Left lung (tissue), 4 donors: ENCODE measurements at regions not wholly inside any gene's neighbourhood (a gene's known extent, or its start where the extent isn't known, plus 50 kb on each side); places are given as distances from the start of the nearest gene placed in this dataset.
A peak's percentile ranks its signal among the peaks of the same experiment; 100 is the strongest.

Experiments used
- ATAC-seq: fragments of 200-7000 bp; cut with Tn5 transposase; one replicate; pipeline ENCODE4 v1.9.1; 2020; ENCODE audit warnings: moderate library complexity
- DNase-seq, 4 donors: peaks; one replicate each; pipeline ENCODE4 v3.0.0-alpha.2; 2013 to 2020
- H3K27ac ChIP-seq, 2 donors: fragments of 200-600 bp; sonication (generic) in 1 of 2; one replicate each; pipeline versions ENCODE4 v1.5.0 to v1.8.0; 2020 to 2021
- H3K27me3 ChIP-seq, 2 donors: fragments of 200-600 bp; sonication (generic) in 1 of 2; one replicate each; pipeline versions ENCODE4 v1.5.0 to v1.8.0; 2020 to 2021
- H3K36me3 ChIP-seq, 2 donors: fragments of 200-600 bp; sonication (generic) in 1 of 2; one replicate each; pipeline versions ENCODE4 v1.5.0 to v1.8.0; 2020 to 2021
- H3K4me1 ChIP-seq, 2 donors: fragments of 200-600 bp; one replicate each; pipeline ENCODE4 v1.8.0; 2021
- H3K4me3 ChIP-seq, 2 donors: fragments of 200-600 bp; sonication (generic) in 1 of 2; one replicate each; pipeline versions ENCODE4 v1.5.0 to v1.8.0; 2020 to 2021; ENCODE audit warnings: mild to moderate bottlenecking in 1 of 2
- H3K9me3 ChIP-seq, 2 donors: fragments of 200-600 bp; sonication (generic) in 1 of 2; one replicate each; pipeline versions ENCODE4 v1.5.0 to v1.8.0; 2020 to 2021
- intact Hi-C, 2 donors: fragments of 100-400 bp; cut with DNase I; formaldehyde crosslinking; loops; one replicate each; pipeline versions ENCODE4 v1.11.2 to v1.14.2; 2022
- TF ChIP-seq, protein P1 (sequence below), 2 donors: fragments of 200-600 bp; sonication (generic) in 1 of 2; IDR thresholded peaks; one replicate each; pipeline versions ENCODE4 v1.5.0 to v1.8.0; 2021; ENCODE audit warnings: antibody characterized with exemption in 2 of 2
- donor health status: DM: no; HTN: yes; CAD: no.
- donor health status: DM: no; HTN: no; CAD: no.

DNA sequence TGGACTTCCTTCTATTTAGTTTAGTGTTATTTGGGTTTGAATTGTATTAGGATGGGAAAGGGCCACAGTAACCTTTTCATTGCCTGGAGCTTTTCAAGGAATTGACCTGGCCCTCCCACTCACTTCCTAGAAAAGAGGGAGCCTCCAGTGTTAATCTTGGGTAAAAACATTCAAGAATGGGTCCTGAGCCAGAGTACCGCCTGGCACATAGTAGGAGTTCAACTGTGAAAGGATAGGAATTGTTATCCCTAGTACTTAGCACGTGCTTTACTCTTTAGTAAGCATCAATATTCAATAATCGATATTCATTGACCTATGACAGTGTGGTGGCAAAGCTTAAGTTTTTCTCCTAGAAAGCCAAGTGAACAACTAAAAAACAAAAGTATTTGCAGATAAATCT, 179.9 kb downstream of the IRS1 start:
- no peaks in the 10 kb centered on the region for H3K9me3 ChIP-seq
- DNase-seq: no peak
- H3K27me3 ChIP-seq: no peaks in the 10 kb centered on the region
- no peaks in the 10 kb centered on the region for H3K36me3 ChIP-seq
- H3K27ac ChIP-seq: no peak overlapping the region
- intact Hi-C loops: no loop called here
- ATAC-seq: no peak
- TF ChIP-seq, protein P1, sequence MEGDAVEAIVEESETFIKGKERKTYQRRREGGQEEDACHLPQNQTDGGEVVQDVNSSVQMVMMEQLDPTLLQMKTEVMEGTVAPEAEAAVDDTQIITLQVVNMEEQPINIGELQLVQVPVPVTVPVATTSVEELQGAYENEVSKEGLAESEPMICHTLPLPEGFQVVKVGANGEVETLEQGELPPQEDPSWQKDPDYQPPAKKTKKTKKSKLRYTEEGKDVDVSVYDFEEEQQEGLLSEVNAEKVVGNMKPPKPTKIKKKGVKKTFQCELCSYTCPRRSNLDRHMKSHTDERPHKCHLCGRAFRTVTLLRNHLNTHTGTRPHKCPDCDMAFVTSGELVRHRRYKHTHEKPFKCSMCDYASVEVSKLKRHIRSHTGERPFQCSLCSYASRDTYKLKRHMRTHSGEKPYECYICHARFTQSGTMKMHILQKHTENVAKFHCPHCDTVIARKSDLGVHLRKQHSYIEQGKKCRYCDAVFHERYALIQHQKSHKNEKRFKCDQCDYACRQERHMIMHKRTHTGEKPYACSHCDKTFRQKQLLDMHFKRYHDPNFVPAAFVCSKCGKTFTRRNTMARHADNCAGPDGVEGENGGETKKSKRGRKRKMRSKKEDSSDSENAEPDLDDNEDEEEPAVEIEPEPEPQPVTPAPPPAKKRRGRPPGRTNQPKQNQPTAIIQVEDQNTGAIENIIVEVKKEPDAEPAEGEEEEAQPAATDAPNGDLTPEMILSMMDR (IDR thresholded peaks at IDR 0.05): no peak
- peaks cover 0 to 3% of the 10 kb centered on the region in 2 donors for H3K4me1 ChIP-seq
- H3K4me3 ChIP-seq: no peak overlapping the region

DNA sequence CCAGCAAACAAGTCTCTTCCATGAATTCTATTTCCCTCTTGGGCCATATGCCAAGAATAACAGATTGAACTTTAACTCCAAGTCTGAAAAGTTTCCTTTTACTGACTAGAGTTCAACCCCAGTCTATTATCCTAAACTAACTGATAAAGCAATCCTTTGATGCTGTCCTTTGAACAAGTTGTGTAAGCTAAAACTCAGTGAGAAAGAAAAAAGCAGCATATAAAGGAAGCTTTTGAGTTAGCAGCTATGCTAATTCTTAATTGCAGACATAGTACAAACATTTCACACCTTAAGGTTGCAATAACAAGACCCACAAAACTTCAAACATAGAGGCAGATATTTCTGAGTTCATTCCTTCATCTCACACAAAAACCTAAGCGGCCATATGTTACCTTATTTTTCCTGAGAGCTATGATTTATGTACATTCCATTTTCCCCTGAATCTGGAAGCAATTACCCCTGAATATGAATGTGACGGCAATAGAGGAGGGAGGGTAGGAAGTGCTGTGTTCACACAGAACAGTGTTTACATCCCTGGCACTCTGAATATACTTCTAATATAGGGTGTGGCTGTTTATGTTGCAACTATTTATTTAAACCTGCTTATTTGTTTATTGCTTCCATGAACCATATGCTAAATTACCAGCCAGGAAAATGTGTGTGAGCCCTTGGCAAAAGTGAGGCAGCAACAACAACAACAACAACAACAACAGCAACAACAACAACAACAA, 180.6 kb downstream of the IRS1 start:
- intact Hi-C loops: no loop called here
- peaks cover 0 to 3% of the 10 kb centered on the region in 2 donors for H3K4me1 ChIP-seq
- no peaks in the 10 kb centered on the region for H3K36me3 ChIP-seq
- TF ChIP-seq, protein P1 (IDR thresholded peaks at IDR 0.05): no peak
- no peaks in the 10 kb centered on the region for H3K9me3 ChIP-seq
- DNase-seq (peak in 2 of 4 donors; percentile 70 to 82), ATAC-seq (no peak)
- no peak overlapping the region for H3K27ac ChIP-seq
- no peaks in the 10 kb centered on the region for H3K27me3 ChIP-seq
- no peak overlapping the region for H3K4me3 ChIP-seq

DNA sequence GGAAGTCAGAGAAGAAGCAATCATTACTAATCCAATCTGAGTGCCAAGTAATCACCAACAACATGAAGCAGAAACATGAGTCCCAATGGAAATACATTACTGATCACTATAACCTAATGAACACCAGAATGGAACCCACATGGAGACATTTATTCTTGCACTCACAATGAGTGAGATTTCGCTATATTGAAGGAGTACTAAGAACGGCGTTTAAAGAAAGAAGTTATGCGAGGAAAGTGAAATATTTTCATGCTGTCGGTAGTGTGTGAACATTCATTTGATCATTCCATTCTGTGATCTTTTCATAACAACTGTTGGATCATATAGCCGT, 181.1 kb downstream of the IRS1 start:
- intact Hi-C loops: no loop called here
- H3K36me3 ChIP-seq: no peaks in the 10 kb centered on the region
- peaks cover 0 to 3% of the 10 kb centered on the region in 2 donors for H3K4me1 ChIP-seq
- H3K27ac ChIP-seq: no peak overlapping the region
- no peaks in the 10 kb centered on the region for H3K27me3 ChIP-seq
- no peak for ATAC-seq
- TF ChIP-seq, protein P1 (IDR thresholded peaks at IDR 0.05): no peak
- H3K4me3 ChIP-seq: no peak overlapping the region
- no peak for DNase-seq
- H3K9me3 ChIP-seq: no peaks in the 10 kb centered on the region

DNA sequence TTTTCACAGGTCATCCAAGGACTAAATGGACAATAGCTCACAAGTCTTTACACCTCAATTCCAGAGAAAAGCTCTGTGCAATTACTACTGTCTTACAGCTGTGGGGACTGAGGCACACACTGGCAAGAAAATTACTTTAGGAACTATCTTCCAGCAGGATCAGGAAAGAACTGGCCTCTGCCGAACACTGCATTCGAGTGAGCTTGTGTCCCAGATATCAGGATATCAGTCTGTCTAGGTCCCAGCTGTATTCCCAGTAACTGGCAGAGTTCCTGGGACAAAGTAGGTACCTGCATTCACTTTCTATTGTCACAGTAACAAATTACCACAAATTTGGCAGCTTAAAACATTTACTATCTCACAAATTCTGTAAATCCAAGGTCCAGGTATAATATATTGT, 183.7 kb downstream of the IRS1 start:
- H3K4me1 ChIP-seq: peaks cover 0 to 3% of the 10 kb centered on the region in 2 donors
- H3K36me3 ChIP-seq: no peaks in the 10 kb centered on the region
- DNase-seq: no peak
- no peak overlapping the region for H3K27ac ChIP-seq
- ATAC-seq: no peak
- TF ChIP-seq, protein P1 (IDR thresholded peaks at IDR 0.05): no peak
- no peaks in the 10 kb centered on the region for H3K9me3 ChIP-seq
- H3K27me3 ChIP-seq: no peaks in the 10 kb centered on the region
- intact Hi-C loops: no loop called here
- H3K4me3 ChIP-seq: no peak overlapping the region

DNA sequence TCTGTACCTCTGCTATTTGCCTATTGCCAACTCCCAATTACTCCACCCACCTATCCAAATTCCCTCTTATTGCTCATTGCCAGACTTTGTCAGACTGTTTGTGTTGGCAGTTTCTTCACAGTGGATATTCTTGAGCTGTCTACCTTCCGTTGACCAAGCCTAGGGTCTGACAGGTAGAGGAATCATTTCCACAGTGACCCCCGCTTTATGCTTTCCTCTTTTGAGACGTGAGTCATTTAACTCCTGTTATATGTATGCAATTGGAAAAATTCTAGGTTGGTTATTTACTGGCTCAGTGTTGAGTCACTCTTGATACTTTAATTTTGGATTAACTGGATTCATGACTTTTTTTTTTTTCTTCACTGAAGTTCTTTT, 187.7 kb downstream of the IRS1 start:
- Histone ChIP-seq H3K27me3 (no peaks in the 10 kb centered on the region), H3K36me3 (no peaks in the 10 kb centered on the region), H3K4me3 (no peak overlapping the region), H3K9me3 (no peaks in the 10 kb centered on the region), H3K4me1 (no peaks in the 10 kb centered on the region), H3K27ac (no peak overlapping the region)
- no peak for ATAC-seq
- intact Hi-C loops: no loop called here
- no peak for DNase-seq
- TF ChIP-seq, protein P1 (IDR thresholded peaks at IDR 0.05): no peak
